HL-60 (cell line): ENCODE measurements at regions not wholly inside any gene's neighbourhood (a gene's known extent, or its start where the extent isn't known, plus 50 kb on each side); places are given as distances from the start of the nearest gene placed in this dataset.

Experiments
- GABPA ChIP-seq: IDR thresholded peaks from 2 replicates; pipeline ENCODE4 v1.6.1; 2012; ENCODE audit warnings: low read depth
- POLR2AphosphoS5 ChIP-seq: IDR thresholded peaks from 2 replicates; pipeline ENCODE4 v1.6.1; 2012; ENCODE audit warnings: low read depth
- REST ChIP-seq: IDR thresholded peaks from 2 replicates; pipeline ENCODE4 v1.6.1; 2012; ENCODE audit warnings: low read depth; ENCODE audit not compliant: insufficient replicate concordance
- SPI1 ChIP-seq: IDR thresholded peaks from 2 replicates; pipeline ENCODE4 v1.6.1; 2012; ENCODE audit warnings: low read depth, mild to moderate bottlenecking, borderline replicate concordance
- TF ChIP-seq, protein P1 (sequence below): IDR thresholded peaks from one replicate; pipeline ENCODE4 v1.5.1; 2011; ENCODE audit warnings: low read length, control low read depth, inconsistent platforms; ENCODE audit not compliant: insufficient read depth

GRCh38 chr13:50359041-50359367, 343.8 kb downstream of the KCNRG start:
- TF ChIP-seq REST, result no peak
- TF ChIP-seq, protein P1, sequence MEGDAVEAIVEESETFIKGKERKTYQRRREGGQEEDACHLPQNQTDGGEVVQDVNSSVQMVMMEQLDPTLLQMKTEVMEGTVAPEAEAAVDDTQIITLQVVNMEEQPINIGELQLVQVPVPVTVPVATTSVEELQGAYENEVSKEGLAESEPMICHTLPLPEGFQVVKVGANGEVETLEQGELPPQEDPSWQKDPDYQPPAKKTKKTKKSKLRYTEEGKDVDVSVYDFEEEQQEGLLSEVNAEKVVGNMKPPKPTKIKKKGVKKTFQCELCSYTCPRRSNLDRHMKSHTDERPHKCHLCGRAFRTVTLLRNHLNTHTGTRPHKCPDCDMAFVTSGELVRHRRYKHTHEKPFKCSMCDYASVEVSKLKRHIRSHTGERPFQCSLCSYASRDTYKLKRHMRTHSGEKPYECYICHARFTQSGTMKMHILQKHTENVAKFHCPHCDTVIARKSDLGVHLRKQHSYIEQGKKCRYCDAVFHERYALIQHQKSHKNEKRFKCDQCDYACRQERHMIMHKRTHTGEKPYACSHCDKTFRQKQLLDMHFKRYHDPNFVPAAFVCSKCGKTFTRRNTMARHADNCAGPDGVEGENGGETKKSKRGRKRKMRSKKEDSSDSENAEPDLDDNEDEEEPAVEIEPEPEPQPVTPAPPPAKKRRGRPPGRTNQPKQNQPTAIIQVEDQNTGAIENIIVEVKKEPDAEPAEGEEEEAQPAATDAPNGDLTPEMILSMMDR, result no peak
- no peak for TF ChIP-seq POLR2AphosphoS5
- TF ChIP-seq SPI1, result no peak
- TF ChIP-seq GABPA, result no peak
